ENCODE measurements at regions not wholly inside any gene's neighbourhood (a gene's known extent, or its start where the extent isn't known, plus 50 kb on each side); places are given as distances from the start of the nearest gene placed in this dataset.

DNA sequence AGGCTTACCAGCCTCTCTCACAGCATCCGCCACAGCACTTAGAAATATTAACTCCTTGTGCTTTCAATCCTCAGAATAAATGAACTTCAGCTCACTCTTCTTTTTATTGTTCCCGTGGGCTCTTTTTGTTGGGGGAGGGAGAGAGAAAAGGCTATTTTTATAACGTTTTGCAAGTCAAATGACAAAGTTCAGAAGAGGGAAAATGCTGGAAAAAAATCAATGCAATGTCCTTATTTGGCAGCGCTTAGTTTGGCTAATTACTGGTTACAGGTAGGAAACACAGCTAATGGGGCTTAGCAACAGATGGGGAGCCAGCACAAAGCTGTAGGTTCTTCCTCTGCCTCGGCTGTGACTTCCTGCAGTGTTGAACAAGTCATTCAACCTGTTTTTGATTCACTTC is 1067.0 kb upstream of the MAP3K7 start:
- no peaks in the 10 kb centered on the region for H3K36me3 ChIP-seq (ENCODE audit: control insufficient read depth, insufficient read depth, low read length)
- no peaks in the 10 kb centered on the region for H3K4me1 ChIP-seq (ENCODE audit: control insufficient read depth, insufficient read depth, low read length)
- no peaks in the 10 kb centered on the region for H3K27me3 ChIP-seq (ENCODE audit: control insufficient read depth, insufficient read depth, low read length)
- H3K9ac ChIP-seq (ENCODE audit: low read length): no peak overlapping the region
- H3K4me3 ChIP-seq (ENCODE audit: low read length): no peak overlapping the region
- H3K27ac ChIP-seq (ENCODE audit: low read depth, low read length): no peak overlapping the region

DNA sequence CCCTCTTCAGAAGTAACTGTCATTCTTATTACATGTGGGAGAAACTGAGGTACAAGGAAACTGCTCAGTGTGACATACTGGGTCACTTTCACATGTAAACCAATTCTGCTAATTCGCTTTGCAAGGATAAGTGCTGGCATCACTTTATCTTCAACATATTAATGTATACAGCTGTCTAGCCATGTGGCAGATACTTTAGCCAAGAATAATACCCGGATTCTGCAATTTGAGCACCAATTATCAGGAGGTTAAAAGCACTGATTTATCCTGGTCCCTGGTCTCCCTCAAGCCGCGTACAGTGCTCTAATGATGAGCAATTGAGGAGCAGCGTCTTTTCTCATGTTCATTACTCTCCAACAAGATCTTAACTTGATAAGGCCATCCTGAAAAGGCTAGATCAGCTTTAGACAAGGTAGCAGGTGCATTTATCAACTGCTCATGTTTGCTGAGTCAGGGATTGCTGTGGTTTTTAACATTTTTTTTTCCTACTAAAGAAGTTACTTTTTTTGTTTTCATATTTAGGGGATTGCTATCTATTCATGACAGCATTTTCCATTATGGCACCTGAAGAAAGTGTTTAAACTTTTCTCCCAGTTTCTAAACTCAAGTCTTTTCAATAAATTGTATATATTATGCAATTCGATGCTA is 1066.3 kb upstream of the MAP3K7 start:
- Histone ChIP-seq H3K36me3 (ENCODE audit: control insufficient read depth, insufficient read depth, low read length) (no peaks in the 10 kb centered on the region), H3K9ac (ENCODE audit: low read length) (no peak overlapping the region), H3K4me1 (ENCODE audit: control insufficient read depth, insufficient read depth, low read length) (no peaks in the 10 kb centered on the region), H3K27ac (ENCODE audit: low read depth, low read length) (no peak overlapping the region), H3K27me3 (ENCODE audit: control insufficient read depth, insufficient read depth, low read length) (no peaks in the 10 kb centered on the region), H3K4me3 (ENCODE audit: low read length) (no peak overlapping the region)

DNA sequence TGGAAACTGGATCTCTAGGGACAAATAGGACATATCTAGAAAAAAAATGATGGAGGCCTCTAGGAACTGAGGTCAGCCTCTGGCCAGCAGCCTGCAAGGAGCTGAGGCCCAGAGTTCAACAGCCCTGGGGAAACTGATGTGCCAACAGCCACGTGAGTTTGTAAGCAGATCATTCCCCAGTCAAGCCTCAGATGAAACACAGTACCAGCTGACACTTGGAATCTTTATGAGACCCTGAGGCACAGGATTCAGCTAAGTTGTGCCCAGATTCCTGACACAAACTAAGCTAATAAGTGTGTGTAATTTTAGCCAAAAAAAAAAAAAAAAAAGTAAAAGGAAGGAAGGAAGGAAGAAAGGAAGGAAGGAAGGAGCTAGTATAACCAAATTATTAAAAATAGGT is 1059.8 kb upstream of the MAP3K7 start:
- no peaks in the 10 kb centered on the region for H3K36me3 ChIP-seq (ENCODE audit: control insufficient read depth, insufficient read depth, low read length)
- no peak overlapping the region for H3K27ac ChIP-seq (ENCODE audit: low read depth, low read length)
- no peak overlapping the region for H3K4me3 ChIP-seq (ENCODE audit: low read length)
- no peaks in the 10 kb centered on the region for H3K4me1 ChIP-seq (ENCODE audit: control insufficient read depth, insufficient read depth, low read length)
- no peaks in the 10 kb centered on the region for H3K27me3 ChIP-seq (ENCODE audit: control insufficient read depth, insufficient read depth, low read length)
- no peak overlapping the region for H3K9ac ChIP-seq (ENCODE audit: low read length)

DNA sequence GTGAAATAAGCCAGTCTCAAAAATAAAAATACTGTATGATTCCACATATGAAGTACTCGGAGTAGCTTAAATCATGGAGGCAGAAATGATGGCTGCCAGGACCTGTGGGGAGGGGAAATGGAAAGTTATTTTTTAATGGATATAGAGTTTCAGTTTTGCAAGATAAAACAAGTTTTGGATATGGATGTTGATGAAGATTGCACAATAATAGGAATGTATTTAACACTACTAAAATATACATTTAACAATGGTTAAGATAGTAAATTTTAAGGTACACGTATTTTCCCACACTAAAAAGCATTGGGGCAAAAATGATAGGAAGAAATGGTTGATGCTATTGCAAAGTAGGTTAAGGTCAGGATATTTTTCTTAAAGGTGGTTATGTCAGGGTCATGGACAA is 1058.9 kb upstream of the MAP3K7 start:
- Histone ChIP-seq H3K4me1 (ENCODE audit: control insufficient read depth, insufficient read depth, low read length) (no peaks in the 10 kb centered on the region), H3K27ac (ENCODE audit: low read depth, low read length) (no peak overlapping the region), H3K36me3 (ENCODE audit: control insufficient read depth, insufficient read depth, low read length) (no peaks in the 10 kb centered on the region)

DNA sequence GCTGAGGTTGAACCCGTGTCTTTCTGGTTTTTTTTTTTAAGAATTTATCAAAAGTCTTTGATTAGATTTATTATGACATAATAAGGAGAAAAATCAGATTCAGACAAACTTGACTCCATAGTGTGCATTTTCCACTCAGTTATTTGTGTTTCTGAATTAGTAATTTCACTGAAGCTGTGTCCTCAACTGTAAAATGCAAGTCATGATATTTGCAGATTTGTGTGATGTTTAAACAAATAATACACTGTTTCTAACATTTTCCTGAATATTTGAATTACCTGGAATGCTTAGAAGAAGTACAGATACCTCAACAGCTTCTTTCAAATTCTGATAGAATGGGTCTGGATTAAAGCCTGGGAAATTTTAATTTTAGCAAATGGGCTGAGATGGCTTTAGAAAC is 1050.3 kb upstream of the MAP3K7 start:
- H3K36me3 ChIP-seq (ENCODE audit: control insufficient read depth, insufficient read depth, low read length): no peaks in the 10 kb centered on the region
- H3K4me1 ChIP-seq (ENCODE audit: control insufficient read depth, insufficient read depth, low read length): no peaks in the 10 kb centered on the region
- no peak overlapping the region for H3K27ac ChIP-seq (ENCODE audit: low read depth, low read length)
- H3K9ac ChIP-seq (ENCODE audit: low read length): no peak overlapping the region
- H3K27me3 ChIP-seq (ENCODE audit: control insufficient read depth, insufficient read depth, low read length): no peaks in the 10 kb centered on the region
- no peak overlapping the region for H3K4me3 ChIP-seq (ENCODE audit: low read length)

More for the DNA sequence above, 1058.9 kb upstream of the MAP3K7 start:
- Histone ChIP-seq H3K4me3 (ENCODE audit: low read length) (no peak overlapping the region), H3K27me3 (ENCODE audit: control insufficient read depth, insufficient read depth, low read length) (no peaks in the 10 kb centered on the region), H3K9ac (ENCODE audit: low read length) (no peak overlapping the region)

DNA sequence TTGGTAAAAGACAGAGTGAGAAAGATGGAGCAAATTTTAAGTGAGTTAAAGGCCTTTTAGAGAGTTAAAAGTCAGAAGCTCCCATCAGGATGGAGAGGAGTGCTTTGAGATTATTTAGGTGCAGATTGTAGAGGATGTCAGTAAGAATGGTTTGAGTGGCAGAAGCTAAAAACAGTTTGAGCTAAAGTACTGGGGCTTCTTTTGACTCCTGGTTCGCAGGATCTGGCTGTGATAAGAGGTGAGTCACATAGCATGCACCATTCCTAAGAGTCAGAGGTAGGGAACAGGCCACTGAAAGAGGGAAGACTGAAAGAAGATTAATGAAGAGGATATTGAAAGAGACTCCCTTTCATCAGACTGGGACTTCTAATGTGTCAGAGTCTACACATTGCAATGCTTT is 1047.9 kb upstream of the MAP3K7 start:
- Histone ChIP-seq H3K4me3 (ENCODE audit: low read length) (no peak overlapping the region), H3K4me1 (ENCODE audit: control insufficient read depth, insufficient read depth, low read length) (no peaks in the 10 kb centered on the region), H3K9ac (ENCODE audit: low read length) (no peak overlapping the region), H3K36me3 (ENCODE audit: control insufficient read depth, insufficient read depth, low read length) (no peaks in the 10 kb centered on the region), H3K27ac (ENCODE audit: low read depth, low read length) (no peak overlapping the region), H3K27me3 (ENCODE audit: control insufficient read depth, insufficient read depth, low read length) (no peaks in the 10 kb centered on the region)

DNA sequence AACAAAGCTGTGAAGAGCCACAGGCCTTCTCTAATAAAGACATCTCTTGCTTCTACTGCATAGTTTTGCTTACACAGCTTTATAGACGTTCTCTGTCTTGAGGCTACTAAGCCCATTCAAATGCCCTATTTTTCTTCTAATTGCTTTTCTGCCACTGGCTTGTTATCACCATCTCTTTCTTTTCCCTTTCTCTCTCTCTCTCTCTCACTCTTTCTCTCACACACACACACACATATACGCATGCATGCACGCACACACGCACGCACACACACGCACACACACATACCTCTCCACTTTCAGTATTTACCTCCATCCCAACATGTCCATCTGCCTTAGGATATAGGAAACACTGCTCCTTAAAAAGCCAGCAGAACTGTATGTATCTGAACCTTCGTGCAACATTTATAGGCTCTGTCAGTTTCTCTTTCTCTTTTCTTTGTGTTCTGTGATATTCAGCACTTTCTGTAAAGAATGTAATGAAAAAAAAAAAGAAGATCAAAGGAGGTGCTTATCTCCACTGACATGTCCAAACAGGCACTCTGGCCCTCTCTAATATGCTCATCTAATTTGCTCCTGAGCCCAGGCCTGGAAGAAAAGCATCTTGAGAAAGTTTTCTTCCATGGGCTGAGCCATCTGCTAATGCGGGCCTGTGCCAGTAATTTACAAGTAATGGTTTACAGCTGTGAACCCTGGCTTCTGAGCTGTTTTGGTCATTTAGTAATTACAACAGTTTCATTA is 1046.7 kb upstream of the MAP3K7 start:
- H3K27me3 ChIP-seq (ENCODE audit: control insufficient read depth, insufficient read depth, low read length): no peaks in the 10 kb centered on the region
- H3K27ac ChIP-seq (ENCODE audit: low read depth, low read length): no peak overlapping the region
- H3K9ac ChIP-seq (ENCODE audit: low read length): no peak overlapping the region
- H3K4me1 ChIP-seq (ENCODE audit: control insufficient read depth, insufficient read depth, low read length): no peaks in the 10 kb centered on the region
- H3K36me3 ChIP-seq (ENCODE audit: control insufficient read depth, insufficient read depth, low read length): no peaks in the 10 kb centered on the region
- H3K4me3 ChIP-seq (ENCODE audit: low read length): no peak overlapping the region

DNA sequence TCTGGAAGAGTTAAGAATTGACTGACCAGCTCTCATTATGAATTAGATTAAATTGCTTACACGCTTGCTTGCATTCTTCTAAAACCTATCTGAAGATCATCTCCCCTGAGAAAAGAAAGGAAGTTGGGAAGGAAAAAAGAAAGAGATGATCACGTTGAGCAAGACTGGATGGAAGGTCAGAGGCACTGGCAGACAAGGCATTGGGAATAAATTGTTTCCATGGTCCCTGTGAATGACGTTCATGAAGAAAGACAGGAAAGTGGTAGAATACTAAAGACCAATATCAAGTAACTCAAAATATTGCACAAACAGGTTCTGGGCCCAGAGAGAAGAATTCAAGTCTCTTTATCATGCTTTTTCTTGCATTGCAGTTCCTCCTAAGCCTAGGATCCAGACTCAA is 1045.4 kb upstream of the MAP3K7 start:
- no peak overlapping the region for H3K27ac ChIP-seq (ENCODE audit: low read depth, low read length)
- no peaks in the 10 kb centered on the region for H3K36me3 ChIP-seq (ENCODE audit: control insufficient read depth, insufficient read depth, low read length)
- no peak overlapping the region for H3K9ac ChIP-seq (ENCODE audit: low read length)
- H3K27me3 ChIP-seq (ENCODE audit: control insufficient read depth, insufficient read depth, low read length): no peaks in the 10 kb centered on the region
- no peak overlapping the region for H3K4me3 ChIP-seq (ENCODE audit: low read length)
- H3K4me1 ChIP-seq (ENCODE audit: control insufficient read depth, insufficient read depth, low read length): no peaks in the 10 kb centered on the region

DNA sequence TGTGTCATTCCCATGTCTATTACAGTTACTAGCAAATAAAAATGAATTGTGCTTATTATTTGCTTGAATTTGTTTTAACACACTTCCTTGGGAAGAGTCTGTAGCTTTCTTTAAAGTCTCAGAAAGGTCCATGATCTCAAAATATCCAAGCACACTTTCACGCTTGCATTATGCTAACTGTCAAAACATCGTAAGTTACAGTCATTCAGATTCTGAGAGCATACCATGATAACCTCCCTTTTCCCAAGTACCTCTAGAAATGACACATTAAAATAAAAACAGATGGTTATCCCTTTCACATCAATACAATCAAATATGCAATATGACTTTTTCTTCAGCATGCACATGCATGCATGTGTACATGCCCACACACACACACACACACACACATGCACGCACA is 1044.4 kb upstream of the MAP3K7 start:
- no peak overlapping the region for H3K27ac ChIP-seq (ENCODE audit: low read depth, low read length)
- H3K27me3 ChIP-seq (ENCODE audit: control insufficient read depth, insufficient read depth, low read length): no peaks in the 10 kb centered on the region
- H3K9ac ChIP-seq (ENCODE audit: low read length): no peak overlapping the region
- H3K36me3 ChIP-seq (ENCODE audit: control insufficient read depth, insufficient read depth, low read length): no peaks in the 10 kb centered on the region
- H3K4me3 ChIP-seq (ENCODE audit: low read length): no peak overlapping the region
- H3K4me1 ChIP-seq (ENCODE audit: control insufficient read depth, insufficient read depth, low read length): no peaks in the 10 kb centered on the region

DNA sequence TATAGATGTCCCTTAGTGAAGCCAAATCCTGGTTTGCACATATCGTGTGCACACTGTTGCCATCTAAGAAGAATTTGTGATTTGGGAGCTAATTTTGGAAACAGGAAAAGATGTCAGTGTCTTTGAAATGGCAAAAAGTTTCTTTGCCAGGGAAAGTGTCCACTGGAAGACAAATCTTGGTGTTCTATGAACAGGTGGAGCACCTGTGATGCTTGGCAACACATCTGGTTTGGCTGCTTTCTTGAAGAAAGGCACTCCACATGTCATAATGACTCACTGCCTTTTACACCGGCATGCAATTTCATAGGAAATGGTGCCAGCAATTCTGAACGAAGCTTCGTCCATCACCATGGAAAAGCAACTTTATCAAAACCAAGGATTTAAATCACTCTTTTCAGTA is 1040.0 kb upstream of the MAP3K7 start:
- Histone ChIP-seq H3K36me3 (ENCODE audit: control insufficient read depth, insufficient read depth, low read length) (no peaks in the 10 kb centered on the region), H3K27ac (ENCODE audit: low read depth, low read length) (no peak overlapping the region), H3K9ac (ENCODE audit: low read length) (no peak overlapping the region), H3K4me1 (ENCODE audit: control insufficient read depth, insufficient read depth, low read length) (no peaks in the 10 kb centered on the region), H3K4me3 (ENCODE audit: low read length) (no peak overlapping the region), H3K27me3 (ENCODE audit: control insufficient read depth, insufficient read depth, low read length) (no peaks in the 10 kb centered on the region)

DNA sequence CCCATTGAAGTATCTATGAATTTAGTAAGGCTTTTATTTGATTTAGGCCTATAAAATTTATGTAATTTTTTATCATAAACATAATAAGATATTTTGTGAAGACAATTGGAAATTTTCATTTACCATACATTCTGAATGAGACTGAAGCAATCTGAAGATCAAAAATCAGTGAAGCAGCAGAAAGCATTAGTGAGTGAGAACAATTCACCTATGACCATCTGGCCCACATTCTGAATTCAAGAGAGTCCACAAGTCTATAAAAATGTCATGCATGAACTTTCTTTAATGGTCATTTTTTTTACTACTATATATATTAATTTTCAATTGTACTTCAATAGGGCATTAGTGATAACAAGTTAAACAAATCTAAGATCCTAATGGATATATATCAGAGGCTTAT is 1026.6 kb upstream of the MAP3K7 start:
- H3K9ac ChIP-seq (ENCODE audit: low read length): no peak overlapping the region
- no peaks in the 10 kb centered on the region for H3K4me1 ChIP-seq (ENCODE audit: control insufficient read depth, insufficient read depth, low read length)
- no peak overlapping the region for H3K27ac ChIP-seq (ENCODE audit: low read depth, low read length)
- no peaks in the 10 kb centered on the region for H3K27me3 ChIP-seq (ENCODE audit: control insufficient read depth, insufficient read depth, low read length)
- no peaks in the 10 kb centered on the region for H3K36me3 ChIP-seq (ENCODE audit: control insufficient read depth, insufficient read depth, low read length)
- no peak overlapping the region for H3K4me3 ChIP-seq (ENCODE audit: low read length)

DNA sequence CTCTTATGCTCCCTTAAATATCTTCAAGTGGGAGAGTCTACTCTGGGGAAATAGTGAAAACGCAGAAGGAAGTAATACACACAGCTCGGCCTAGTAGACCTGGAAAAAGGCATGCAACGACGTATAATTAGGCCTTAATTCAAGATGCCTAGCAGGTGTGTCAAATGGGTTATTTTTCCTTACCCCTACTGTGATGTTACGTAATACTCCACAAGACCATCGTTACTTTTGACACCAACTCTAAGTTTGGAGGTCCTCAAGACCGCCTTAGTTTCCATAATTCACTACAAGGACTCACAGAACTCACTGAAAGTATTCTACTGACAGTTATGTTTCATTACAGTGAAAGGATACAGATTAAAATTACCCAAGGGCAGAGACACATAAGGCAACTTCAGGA is 1024.3 kb upstream of the MAP3K7 start:
- Histone ChIP-seq H3K4me1 (ENCODE audit: control insufficient read depth, insufficient read depth, low read length) (no peaks in the 10 kb centered on the region), H3K4me3 (ENCODE audit: low read length) (no peak overlapping the region), H3K36me3 (ENCODE audit: control insufficient read depth, insufficient read depth, low read length) (no peaks in the 10 kb centered on the region), H3K27ac (ENCODE audit: low read depth, low read length) (no peak overlapping the region), H3K27me3 (ENCODE audit: control insufficient read depth, insufficient read depth, low read length) (no peaks in the 10 kb centered on the region), H3K9ac (ENCODE audit: low read length) (no peak overlapping the region)

DNA sequence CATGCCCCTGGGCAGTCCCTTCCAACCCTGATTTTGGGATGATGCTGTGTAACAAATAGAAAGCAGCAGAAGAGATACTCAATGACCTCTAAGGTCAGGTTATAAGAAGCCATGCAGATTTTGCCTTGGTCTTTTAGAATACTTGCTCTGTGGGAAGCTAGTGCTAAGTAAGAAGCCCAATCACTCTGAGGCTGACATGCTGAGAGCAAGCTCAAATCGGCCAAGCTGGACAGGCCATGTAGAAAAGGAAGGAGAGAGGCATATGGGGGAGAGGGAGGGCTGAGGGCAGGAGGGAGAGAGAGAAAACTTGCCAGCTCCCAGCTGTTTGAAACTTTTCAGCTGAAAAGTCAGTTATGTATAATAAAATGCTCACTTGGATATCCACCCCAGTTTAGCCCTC is 1021.6 kb upstream of the MAP3K7 start:
- H3K4me1 ChIP-seq (ENCODE audit: control insufficient read depth, insufficient read depth, low read length): no peaks in the 10 kb centered on the region
- H3K27me3 ChIP-seq (ENCODE audit: control insufficient read depth, insufficient read depth, low read length): no peaks in the 10 kb centered on the region
- H3K36me3 ChIP-seq (ENCODE audit: control insufficient read depth, insufficient read depth, low read length): no peaks in the 10 kb centered on the region
- H3K9ac ChIP-seq (ENCODE audit: low read length): no peak overlapping the region
- H3K27ac ChIP-seq (ENCODE audit: low read depth, low read length): no peak overlapping the region
- no peak overlapping the region for H3K4me3 ChIP-seq (ENCODE audit: low read length)

Measured in rectal smooth muscle tissue (tissue), 1 donor.